ENCODE measurements at regions not wholly inside any gene's neighbourhood (a gene's known extent, or its start where the extent isn't known, plus 50 kb on each side); places are given as distances from the start of the nearest gene placed in this dataset.

DNA sequence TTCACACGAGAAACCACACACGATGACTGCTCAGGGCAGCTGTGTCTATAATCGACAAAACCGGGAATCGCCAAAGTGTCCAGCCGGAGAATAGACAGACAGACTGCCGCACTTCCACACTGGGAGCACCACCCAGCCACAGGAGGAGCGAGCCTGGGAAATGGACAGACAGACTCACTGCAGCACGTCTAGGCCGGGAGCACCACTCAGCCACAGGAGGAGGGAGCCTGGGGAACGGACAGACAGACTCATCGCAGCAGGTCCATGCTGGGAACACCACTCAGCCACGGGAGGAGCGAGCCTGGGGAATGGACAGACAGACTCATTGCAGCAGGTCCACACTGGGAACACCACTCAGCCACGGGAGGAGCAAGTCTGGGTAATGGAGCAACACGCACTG is 137.2 kb downstream of the BRD1 start:
- Histone ChIP-seq H3K9me2 (ENCODE audit: insufficient read depth) (no peaks in the 10 kb centered on the region), H3K4me3 (replicated peaks in 1 of 2; ENCODE audit: low read depth in 1 of 2, low read length in 2 of 2) (no peak overlapping the region), H3K4me1 (ENCODE audit: control insufficient read depth in 1 of 2, insufficient read depth in 2 of 2, low read length in 2 of 2) (no peaks in the 10 kb centered on the region), H3K9ac (ENCODE audit: low read length) (no peak overlapping the region), H3K9me3 (ENCODE audit: control insufficient read depth in 1 of 2, insufficient read depth in 1 of 2, low read depth in 1 of 2, low read length in 2 of 2) (no peaks in the 10 kb centered on the region), H3K27me3 (ENCODE audit: insufficient read depth, low read length) (peaks cover 49% of the 10 kb centered on the region; the same call in 1 of the 2 replicates), H2AFZ (ENCODE audit: low read depth, low read length, poor library complexity, severe bottlenecking) (no peak overlapping the region), H3K4me2 (ENCODE audit: low read length) (no peak overlapping the region), H3K27ac (ENCODE audit: low read depth, low read length) (no peak overlapping the region), H3K36me3 (ENCODE audit: control insufficient read depth in 1 of 2, insufficient read depth in 2 of 2, low read length in 2 of 2) (no peaks in the 10 kb centered on the region), H3K79me2 (ENCODE audit: insufficient read depth, low read length) (no peaks in the 10 kb centered on the region), H4K20me1 (ENCODE audit: insufficient read depth) (no peaks in the 10 kb centered on the region)
- TF ChIP-seq JUND (IDR thresholded peaks at IDR 0.05), result no peak
- no peak for TF ChIP-seq ELF1 (IDR thresholded peaks at IDR 0.05; ENCODE audit: borderline replicate concordance, low read depth)
- no peak for TF ChIP-seq POLR2AphosphoS5 (IDR thresholded peaks at IDR 0.05; ENCODE audit: low read depth, low read length)
- no peak for TF ChIP-seq EZH2phosphoT487 (IDR thresholded peaks at IDR 0.05; ENCODE audit: borderline replicate concordance)
- no peak for TF ChIP-seq ZFX (IDR thresholded peaks at IDR 0.05)
- no peak for TF ChIP-seq FOSL1 (IDR thresholded peaks at IDR 0.05; ENCODE audit: low read depth)
- TF ChIP-seq, protein P1, sequence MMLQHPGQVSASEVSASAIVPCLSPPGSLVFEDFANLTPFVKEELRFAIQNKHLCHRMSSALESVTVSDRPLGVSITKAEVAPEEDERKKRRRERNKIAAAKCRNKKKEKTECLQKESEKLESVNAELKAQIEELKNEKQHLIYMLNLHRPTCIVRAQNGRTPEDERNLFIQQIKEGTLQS (IDR thresholded peaks at IDR 0.05), result no peak
- no peak for TF ChIP-seq RAD21 (IDR thresholded peaks at IDR 0.05; ENCODE audit: low read depth)
- TF ChIP-seq, protein P2, sequence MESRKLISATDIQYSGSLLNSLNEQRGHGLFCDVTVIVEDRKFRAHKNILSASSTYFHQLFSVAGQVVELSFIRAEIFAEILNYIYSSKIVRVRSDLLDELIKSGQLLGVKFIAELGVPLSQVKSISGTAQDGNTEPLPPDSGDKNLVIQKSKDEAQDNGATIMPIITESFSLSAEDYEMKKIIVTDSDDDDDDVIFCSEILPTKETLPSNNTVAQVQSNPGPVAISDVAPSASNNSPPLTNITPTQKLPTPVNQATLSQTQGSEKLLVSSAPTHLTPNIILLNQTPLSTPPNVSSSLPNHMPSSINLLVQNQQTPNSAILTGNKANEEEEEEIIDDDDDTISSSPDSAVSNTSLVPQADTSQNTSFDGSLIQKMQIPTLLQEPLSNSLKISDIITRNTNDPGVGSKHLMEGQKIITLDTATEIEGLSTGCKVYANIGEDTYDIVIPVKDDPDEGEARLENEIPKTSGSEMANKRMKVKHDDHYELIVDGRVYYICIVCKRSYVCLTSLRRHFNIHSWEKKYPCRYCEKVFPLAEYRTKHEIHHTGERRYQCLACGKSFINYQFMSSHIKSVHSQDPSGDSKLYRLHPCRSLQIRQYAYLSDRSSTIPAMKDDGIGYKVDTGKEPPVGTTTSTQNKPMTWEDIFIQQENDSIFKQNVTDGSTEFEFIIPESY (IDR thresholded peaks at IDR 0.05; ENCODE audit: extremely low read depth, insufficient replicate concordance, low read length), result no peak
- TF ChIP-seq CEBPB (IDR thresholded peaks at IDR 0.05; ENCODE audit: low read depth), result no peak
- TF ChIP-seq TCF7L2 (IDR thresholded peaks at IDR 0.05; ENCODE audit: borderline replicate concordance, extremely low read depth, insufficient read depth, insufficient read length), result no peak
- TF ChIP-seq YY1 (IDR thresholded peaks at IDR 0.05; ENCODE audit: extremely low read depth, insufficient replicate concordance, low read depth, low read length), result no peak
- TF ChIP-seq SRF (IDR thresholded peaks at IDR 0.05; ENCODE audit: low read depth), result no peak
- TF ChIP-seq SIN3A (IDR thresholded peaks at IDR 0.05; ENCODE audit: low read depth), result no peak
- TF ChIP-seq ZNF274 (IDR thresholded peaks at IDR 0.05; ENCODE audit: low read depth, low read length), result no peak
- TF ChIP-seq, protein P3, sequence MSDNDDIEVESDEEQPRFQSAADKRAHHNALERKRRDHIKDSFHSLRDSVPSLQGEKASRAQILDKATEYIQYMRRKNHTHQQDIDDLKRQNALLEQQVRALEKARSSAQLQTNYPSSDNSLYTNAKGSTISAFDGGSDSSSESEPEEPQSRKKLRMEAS (IDR thresholded peaks at IDR 0.05), result no peak
- TF ChIP-seq, protein P4, sequence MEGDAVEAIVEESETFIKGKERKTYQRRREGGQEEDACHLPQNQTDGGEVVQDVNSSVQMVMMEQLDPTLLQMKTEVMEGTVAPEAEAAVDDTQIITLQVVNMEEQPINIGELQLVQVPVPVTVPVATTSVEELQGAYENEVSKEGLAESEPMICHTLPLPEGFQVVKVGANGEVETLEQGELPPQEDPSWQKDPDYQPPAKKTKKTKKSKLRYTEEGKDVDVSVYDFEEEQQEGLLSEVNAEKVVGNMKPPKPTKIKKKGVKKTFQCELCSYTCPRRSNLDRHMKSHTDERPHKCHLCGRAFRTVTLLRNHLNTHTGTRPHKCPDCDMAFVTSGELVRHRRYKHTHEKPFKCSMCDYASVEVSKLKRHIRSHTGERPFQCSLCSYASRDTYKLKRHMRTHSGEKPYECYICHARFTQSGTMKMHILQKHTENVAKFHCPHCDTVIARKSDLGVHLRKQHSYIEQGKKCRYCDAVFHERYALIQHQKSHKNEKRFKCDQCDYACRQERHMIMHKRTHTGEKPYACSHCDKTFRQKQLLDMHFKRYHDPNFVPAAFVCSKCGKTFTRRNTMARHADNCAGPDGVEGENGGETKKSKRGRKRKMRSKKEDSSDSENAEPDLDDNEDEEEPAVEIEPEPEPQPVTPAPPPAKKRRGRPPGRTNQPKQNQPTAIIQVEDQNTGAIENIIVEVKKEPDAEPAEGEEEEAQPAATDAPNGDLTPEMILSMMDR (IDR thresholded peaks at IDR 0.05 in 2 of 3, conservative IDR thresholded peaks at IDR 0.05 in 1 of 3; ENCODE audit: borderline replicate concordance in 1 of 3, insufficient read depth in 1 of 3, low read depth in 2 of 3, low read length in 2 of 3), result no peak
- BruUV-seq (replicated peaks), result no TSS peak
- ATAC-seq (no peak), DNase-seq (ENCODE audit: low read depth, low spot score) (no peak)
- RAD21 ChIA-PET (ENCODE audit: low non-redundant PET in 1 of 2, low total read pairs in 2 of 2, uncharacterized antibody in 2 of 2, unreplicated experiment in 2 of 2), result no interaction called here
- POLR2A ChIA-PET, result no interaction called here
- intact Hi-C loops (cut with micrococcal nuclease), result no loop called here
- CTCF ChIA-PET, result no interaction called here
